ENCODE measurements at regions not wholly inside any gene's neighbourhood (a gene's known extent, or its start where the extent isn't known, plus 50 kb on each side); places are given as distances from the start of the nearest gene placed in this dataset.

GRCh38 chr11:115843685-115844084 lies 339.5 kb upstream of the CADM1 start:
- TF ChIP-seq EZH2phosphoT487 (IDR thresholded peaks at IDR 0.05; ENCODE audit: unreplicated experiment) (no peak), EZH2 (IDR thresholded peaks at IDR 0.05; ENCODE audit: low read depth, unreplicated experiment) (no peak), POLR2AphosphoS5 (IDR thresholded peaks at IDR 0.05; ENCODE audit: low read depth) (no peak), CREB1 (CRISPR knock-in tag; IDR thresholded peaks at IDR 0.05; ENCODE audit: low read depth) (no peak), JUNB (IDR thresholded peaks at IDR 0.05; ENCODE audit: unreplicated experiment) (no peak), ZNF114 (CRISPR knock-in tag; IDR thresholded peaks at IDR 0.05) (no peak), STAT1 (IDR thresholded peaks at IDR 0.05; ENCODE audit: unreplicated experiment) (no peak)
- TF ChIP-seq, protein P1, sequence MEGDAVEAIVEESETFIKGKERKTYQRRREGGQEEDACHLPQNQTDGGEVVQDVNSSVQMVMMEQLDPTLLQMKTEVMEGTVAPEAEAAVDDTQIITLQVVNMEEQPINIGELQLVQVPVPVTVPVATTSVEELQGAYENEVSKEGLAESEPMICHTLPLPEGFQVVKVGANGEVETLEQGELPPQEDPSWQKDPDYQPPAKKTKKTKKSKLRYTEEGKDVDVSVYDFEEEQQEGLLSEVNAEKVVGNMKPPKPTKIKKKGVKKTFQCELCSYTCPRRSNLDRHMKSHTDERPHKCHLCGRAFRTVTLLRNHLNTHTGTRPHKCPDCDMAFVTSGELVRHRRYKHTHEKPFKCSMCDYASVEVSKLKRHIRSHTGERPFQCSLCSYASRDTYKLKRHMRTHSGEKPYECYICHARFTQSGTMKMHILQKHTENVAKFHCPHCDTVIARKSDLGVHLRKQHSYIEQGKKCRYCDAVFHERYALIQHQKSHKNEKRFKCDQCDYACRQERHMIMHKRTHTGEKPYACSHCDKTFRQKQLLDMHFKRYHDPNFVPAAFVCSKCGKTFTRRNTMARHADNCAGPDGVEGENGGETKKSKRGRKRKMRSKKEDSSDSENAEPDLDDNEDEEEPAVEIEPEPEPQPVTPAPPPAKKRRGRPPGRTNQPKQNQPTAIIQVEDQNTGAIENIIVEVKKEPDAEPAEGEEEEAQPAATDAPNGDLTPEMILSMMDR (conservative IDR thresholded peaks at IDR 0.05; ENCODE audit: low read depth in 2 of 2) = no peak
- TF ChIP-seq, protein P2, sequence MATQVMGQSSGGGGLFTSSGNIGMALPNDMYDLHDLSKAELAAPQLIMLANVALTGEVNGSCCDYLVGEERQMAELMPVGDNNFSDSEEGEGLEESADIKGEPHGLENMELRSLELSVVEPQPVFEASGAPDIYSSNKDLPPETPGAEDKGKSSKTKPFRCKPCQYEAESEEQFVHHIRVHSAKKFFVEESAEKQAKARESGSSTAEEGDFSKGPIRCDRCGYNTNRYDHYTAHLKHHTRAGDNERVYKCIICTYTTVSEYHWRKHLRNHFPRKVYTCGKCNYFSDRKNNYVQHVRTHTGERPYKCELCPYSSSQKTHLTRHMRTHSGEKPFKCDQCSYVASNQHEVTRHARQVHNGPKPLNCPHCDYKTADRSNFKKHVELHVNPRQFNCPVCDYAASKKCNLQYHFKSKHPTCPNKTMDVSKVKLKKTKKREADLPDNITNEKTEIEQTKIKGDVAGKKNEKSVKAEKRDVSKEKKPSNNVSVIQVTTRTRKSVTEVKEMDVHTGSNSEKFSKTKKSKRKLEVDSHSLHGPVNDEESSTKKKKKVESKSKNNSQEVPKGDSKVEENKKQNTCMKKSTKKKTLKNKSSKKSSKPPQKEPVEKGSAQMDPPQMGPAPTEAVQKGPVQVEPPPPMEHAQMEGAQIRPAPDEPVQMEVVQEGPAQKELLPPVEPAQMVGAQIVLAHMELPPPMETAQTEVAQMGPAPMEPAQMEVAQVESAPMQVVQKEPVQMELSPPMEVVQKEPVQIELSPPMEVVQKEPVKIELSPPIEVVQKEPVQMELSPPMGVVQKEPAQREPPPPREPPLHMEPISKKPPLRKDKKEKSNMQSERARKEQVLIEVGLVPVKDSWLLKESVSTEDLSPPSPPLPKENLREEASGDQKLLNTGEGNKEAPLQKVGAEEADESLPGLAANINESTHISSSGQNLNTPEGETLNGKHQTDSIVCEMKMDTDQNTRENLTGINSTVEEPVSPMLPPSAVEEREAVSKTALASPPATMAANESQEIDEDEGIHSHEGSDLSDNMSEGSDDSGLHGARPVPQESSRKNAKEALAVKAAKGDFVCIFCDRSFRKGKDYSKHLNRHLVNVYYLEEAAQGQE (IDR thresholded peaks at IDR 0.05; ENCODE audit: unreplicated experiment) = no peak
- TF ChIP-seq, protein P3, sequence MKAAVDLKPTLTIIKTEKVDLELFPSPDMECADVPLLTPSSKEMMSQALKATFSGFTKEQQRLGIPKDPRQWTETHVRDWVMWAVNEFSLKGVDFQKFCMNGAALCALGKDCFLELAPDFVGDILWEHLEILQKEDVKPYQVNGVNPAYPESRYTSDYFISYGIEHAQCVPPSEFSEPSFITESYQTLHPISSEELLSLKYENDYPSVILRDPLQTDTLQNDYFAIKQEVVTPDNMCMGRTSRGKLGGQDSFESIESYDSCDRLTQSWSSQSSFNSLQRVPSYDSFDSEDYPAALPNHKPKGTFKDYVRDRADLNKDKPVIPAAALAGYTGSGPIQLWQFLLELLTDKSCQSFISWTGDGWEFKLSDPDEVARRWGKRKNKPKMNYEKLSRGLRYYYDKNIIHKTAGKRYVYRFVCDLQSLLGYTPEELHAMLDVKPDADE (IDR thresholded peaks at IDR 0.05) = no peak
- TF ChIP-seq, protein P4, sequence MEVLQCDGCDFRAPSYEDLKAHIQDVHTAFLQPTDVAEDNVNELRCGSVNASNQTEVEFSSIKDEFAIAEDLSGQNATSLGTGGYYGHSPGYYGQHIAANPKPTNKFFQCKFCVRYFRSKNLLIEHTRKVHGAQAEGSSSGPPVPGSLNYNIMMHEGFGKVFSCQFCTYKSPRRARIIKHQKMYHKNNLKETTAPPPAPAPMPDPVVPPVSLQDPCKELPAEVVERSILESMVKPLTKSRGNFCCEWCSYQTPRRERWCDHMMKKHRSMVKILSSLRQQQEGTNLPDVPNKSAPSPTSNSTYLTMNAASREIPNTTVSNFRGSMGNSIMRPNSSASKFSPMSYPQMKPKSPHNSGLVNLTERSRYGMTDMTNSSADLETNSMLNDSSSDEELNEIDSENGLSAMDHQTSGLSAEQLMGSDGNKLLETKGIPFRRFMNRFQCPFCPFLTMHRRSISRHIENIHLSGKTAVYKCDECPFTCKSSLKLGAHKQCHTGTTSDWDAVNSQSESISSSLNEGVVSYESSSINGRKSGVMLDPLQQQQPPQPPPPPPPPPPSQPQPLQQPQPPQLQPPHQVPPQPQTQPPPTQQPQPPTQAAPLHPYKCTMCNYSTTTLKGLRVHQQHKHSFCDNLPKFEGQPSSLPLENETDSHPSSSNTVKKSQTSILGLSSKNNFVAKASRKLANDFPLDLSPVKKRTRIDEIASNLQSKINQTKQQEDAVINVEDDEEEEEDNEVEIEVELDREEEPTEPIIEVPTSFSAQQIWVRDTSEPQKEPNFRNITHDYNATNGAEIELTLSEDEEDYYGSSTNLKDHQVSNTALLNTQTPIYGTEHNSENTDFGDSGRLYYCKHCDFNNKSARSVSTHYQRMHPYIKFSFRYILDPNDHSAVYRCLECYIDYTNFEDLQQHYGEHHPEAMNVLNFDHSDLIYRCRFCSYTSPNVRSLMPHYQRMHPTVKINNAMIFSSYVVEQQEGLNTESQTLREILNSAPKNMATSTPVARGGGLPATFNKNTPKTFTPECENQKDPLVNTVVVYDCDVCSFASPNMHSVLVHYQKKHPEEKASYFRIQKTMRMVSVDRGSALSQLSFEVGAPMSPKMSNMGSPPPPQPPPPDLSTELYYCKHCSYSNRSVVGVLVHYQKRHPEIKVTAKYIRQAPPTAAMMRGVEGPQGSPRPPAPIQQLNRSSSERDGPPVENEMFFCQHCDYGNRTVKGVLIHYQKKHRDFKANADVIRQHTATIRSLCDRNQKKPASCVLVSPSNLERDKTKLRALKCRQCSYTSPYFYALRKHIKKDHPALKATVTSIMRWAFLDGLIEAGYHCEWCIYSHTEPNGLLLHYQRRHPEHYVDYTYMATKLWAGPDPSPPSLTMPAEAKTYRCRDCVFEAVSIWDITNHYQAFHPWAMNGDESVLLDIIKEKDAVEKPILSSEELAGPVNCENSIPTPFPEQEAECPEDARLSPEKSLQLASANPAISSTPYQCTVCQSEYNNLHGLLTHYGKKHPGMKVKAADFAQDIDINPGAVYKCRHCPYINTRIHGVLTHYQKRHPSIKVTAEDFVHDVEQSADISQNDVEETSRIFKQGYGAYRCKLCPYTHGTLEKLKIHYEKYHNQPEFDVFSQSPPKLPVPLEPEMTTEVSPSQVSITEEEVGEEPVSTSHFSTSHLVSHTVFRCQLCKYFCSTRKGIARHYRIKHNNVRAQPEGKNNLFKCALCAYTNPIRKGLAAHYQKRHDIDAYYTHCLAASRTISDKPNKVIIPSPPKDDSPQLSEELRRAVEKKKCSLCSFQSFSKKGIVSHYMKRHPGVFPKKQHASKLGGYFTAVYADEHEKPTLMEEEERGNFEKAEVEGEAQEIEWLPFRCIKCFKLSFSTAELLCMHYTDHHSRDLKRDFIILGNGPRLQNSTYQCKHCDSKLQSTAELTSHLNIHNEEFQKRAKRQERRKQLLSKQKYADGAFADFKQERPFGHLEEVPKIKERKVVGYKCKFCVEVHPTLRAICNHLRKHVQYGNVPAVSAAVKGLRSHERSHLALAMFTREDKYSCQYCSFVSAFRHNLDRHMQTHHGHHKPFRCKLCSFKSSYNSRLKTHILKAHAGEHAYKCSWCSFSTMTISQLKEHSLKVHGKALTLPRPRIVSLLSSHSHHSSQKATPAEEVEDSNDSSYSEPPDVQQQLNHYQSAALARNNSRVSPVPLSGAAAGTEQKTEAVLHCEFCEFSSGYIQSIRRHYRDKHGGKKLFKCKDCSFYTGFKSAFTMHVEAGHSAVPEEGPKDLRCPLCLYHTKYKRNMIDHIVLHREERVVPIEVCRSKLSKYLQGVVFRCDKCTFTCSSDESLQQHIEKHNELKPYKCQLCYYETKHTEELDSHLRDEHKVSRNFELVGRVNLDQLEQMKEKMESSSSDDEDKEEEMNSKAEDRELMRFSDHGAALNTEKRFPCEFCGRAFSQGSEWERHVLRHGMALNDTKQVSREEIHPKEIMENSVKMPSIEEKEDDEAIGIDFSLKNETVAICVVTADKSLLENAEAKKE (CRISPR knock-in tag; IDR thresholded peaks at IDR 0.05) = no peak
